NT2/D1 (cell line): ENCODE measurements at regions not wholly inside any gene's neighbourhood (a gene's known extent, or its start where the extent isn't known, plus 50 kb on each side); places are given as distances from the start of the nearest gene placed in this dataset.

Experiments used
- YY1 ChIP-seq: IDR thresholded peaks from 2 replicates; pipeline ENCODE4 v1.6.1; 2011; ENCODE audit not compliant: insufficient read length, insufficient read depth
- ZNF274 ChIP-seq: IDR thresholded peaks from 2 replicates; pipeline ENCODE4 v1.6.1; 2011; ENCODE audit warnings: mild to moderate bottlenecking, low read depth, low read length

DNA sequence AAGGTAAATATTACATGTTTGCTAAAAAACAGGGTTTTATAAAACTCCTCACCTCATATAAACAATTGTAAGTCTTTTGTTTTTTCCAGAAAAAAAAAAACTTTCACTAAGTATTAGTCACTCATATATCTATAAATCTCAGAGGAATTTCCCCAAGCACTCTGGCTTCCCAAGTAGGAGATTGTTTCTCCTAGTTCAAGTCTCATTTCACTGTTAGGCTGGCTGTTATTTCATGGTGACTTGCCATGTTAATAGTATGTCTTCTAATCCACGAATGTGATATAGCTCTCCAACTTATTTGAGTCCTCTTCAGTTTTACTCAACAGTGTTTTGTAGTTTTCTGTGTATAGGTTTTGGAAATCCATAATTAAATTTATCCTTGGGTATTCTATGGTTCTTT is 61.6 kb downstream of the CAPZA3 start:
- no peak for TF ChIP-seq YY1
- TF ChIP-seq ZNF274: no peak
